Neural cell (in vitro differentiated cells): ENCODE measurements at regions not wholly inside any gene's neighbourhood (a gene's known extent, or its start where the extent isn't known, plus 50 kb on each side); places are given as distances from the start of the nearest gene placed in this dataset.

Experiments used
- H2AFZ ChIP-seq: fragments of 200-600, 300-800 bp; sonication (generic), shearing (Covaris generic); 2 replicates; pipeline ENCODE4 v1.6.0; 2014; ENCODE audit warnings: low read depth, mild to moderate bottlenecking, antibody characterized with exemption, low read length, moderate library complexity
- H3F3A ChIP-seq: fragments of 200-600 bp; shearing (Covaris generic); 2 replicates; pipeline ENCODE4 v1.6.1; 2016; ENCODE audit warnings: mild to moderate bottlenecking, moderate library complexity, mixed read lengths, antibody characterized with exemption, low read length; ENCODE audit not compliant: insufficient read depth, poor library complexity, severe bottlenecking
- H3K27ac ChIP-seq: fragments of 200-600, 300-800 bp; sonication (generic), shearing (Covaris generic); 2 replicates; pipeline ENCODE4 v1.5.1; 2014; ENCODE audit warnings: mild to moderate bottlenecking, low read length, moderate library complexity
- H3K27me3 ChIP-seq: fragments of 300-800, 200-600 bp; sonication (generic), shearing (Covaris generic); 2 replicates; pipeline ENCODE4 v1.6.0; 2014; ENCODE audit warnings: mild to moderate bottlenecking, low read depth, low read length, moderate library complexity; ENCODE audit not compliant: insufficient read depth
- H3K36me3 ChIP-seq: fragments of 300-800, 200-600 bp; sonication (generic), shearing (Covaris generic); 2 replicates; pipeline ENCODE4 v1.5.1; 2014; ENCODE audit warnings: mild to moderate bottlenecking, antibody characterized with exemption, low read length, moderate library complexity; ENCODE audit not compliant: insufficient read depth
- H3K4me2 ChIP-seq: fragments of 300-800, 200-600 bp; sonication (generic), shearing (Covaris generic); 2 replicates; pipeline ENCODE4 v1.6.0; 2014; ENCODE audit warnings: mild to moderate bottlenecking, low read length
- H3K4me3 ChIP-seq: fragments of 300-800, 200-600 bp; sonication (generic), shearing (Covaris generic); 2 replicates; pipeline ENCODE4 v1.5.1; 2014; ENCODE audit warnings: mild to moderate bottlenecking, low read length, moderate library complexity
- H3K79me2 ChIP-seq: fragments of 200-600 bp; shearing (Covaris generic); replicated peaks from 2 replicates; pipeline ENCODE4 v1.6.0; 2014; ENCODE audit warnings: mild to moderate bottlenecking, low read length, moderate library complexity; ENCODE audit not compliant: insufficient read depth
- H3K9ac ChIP-seq: fragments of 300-800, 200-600 bp; sonication (generic), shearing (Covaris generic); 2 replicates; pipeline ENCODE4 v1.6.1; 2016; ENCODE audit warnings: mild to moderate bottlenecking, low read length, mixed read lengths
- H3K9me2 ChIP-seq: fragments of 200-600 bp; shearing (Covaris generic); 2 replicates; pipeline ENCODE4 v1.6.1; 2016; ENCODE audit warnings: mild to moderate bottlenecking, low read length, mixed read lengths; ENCODE audit not compliant: insufficient read depth
- H3K9me3 ChIP-seq: fragments of 200-600, 300-800 bp; sonication (generic), shearing (Covaris generic); 2 replicates; pipeline ENCODE4 v1.6.1; 2016; ENCODE audit warnings: mild to moderate bottlenecking, mixed run types, low read length, moderate library complexity, mixed read lengths
- H4K20me1 ChIP-seq: fragments of 200-600 bp; shearing (Covaris generic); 2 replicates; pipeline ENCODE4 v1.6.1; 2016; ENCODE audit warnings: mild to moderate bottlenecking, mixed run types; ENCODE audit not compliant: insufficient read depth
- EP300 ChIP-seq: fragments of 450-650 bp; conservative IDR thresholded peaks from 2 replicates; pipeline ENCODE4 v1.6.1; 2014; ENCODE audit warnings: antibody characterized with exemption, mild to moderate bottlenecking, moderate library complexity; ENCODE audit not compliant: poor library complexity, severe bottlenecking
- EZH2 ChIP-seq: fragments of 200-600, 300-800 bp; shearing (Covaris generic), sonication (generic); IDR thresholded peaks from 2 replicates; pipeline ENCODE4 v1.6.1; 2014; ENCODE audit warnings: antibody characterized with exemption, low read length, borderline replicate concordance, mild to moderate bottlenecking; ENCODE audit not compliant: insufficient read depth, poor library complexity, severe bottlenecking
- MXI1 ChIP-seq: fragments of 450-650 bp; conservative IDR thresholded peaks from 2 replicates; pipeline ENCODE4 v1.6.1; 2014; ENCODE audit warnings: antibody characterized with exemption, mild to moderate bottlenecking; ENCODE audit not compliant: poor library complexity, severe bottlenecking
- POLR2AphosphoS5 ChIP-seq: IDR thresholded peaks from 2 replicates; pipeline ENCODE4 v1.6.1; 2012
- RAD21 ChIP-seq: fragments of 450-650 bp; conservative IDR thresholded peaks from 2 replicates; pipeline ENCODE4 v1.6.1; 2014; ENCODE audit warnings: antibody characterized with exemption, mild to moderate bottlenecking, moderate library complexity
- REST ChIP-seq: IDR thresholded peaks from 2 replicates; pipeline ENCODE4 v1.6.1; 2012; ENCODE audit warnings: borderline replicate concordance
- SMC3 ChIP-seq: fragments of 450-650 bp; conservative IDR thresholded peaks from 2 replicates; pipeline ENCODE4 v1.6.1; 2014; ENCODE audit warnings: antibody characterized with exemption, mild to moderate bottlenecking, moderate library complexity; ENCODE audit not compliant: poor library complexity
- TAF1 ChIP-seq: IDR thresholded peaks from 2 replicates; pipeline ENCODE4 v1.6.1; 2012; ENCODE audit warnings: low read depth
- TF ChIP-seq, protein P1 (sequence below): fragments of 450-650 bp; IDR thresholded peaks from 2 replicates; pipeline ENCODE4 v1.5.1; 2014; ENCODE audit warnings: antibody characterized with exemption, mild to moderate bottlenecking, moderate library complexity; ENCODE audit not compliant: poor library complexity, severe bottlenecking

DNA sequence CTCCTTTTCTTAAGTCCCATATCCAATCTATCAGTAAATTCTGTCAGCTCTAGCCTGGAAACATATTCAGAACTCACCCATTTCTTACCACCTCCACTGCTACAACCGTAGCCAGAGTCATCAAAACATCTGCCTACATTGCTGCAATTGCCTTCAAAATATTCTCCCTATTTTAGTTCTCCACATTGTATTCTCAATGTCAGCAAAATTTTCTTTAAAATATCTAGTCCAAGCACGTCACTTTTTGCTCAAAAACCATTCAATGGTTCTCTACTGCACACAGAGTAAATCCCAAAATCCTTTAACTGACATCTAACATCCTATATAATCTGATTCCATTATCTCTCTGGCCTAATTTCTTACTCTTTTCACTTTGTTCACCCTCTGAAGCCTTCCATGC is 68.5 kb upstream of the ERBB4 start:
- H3K79me2 ChIP-seq: no peaks in the 10 kb centered on the region
- no peak overlapping the region for H3K27ac ChIP-seq
- no peak overlapping the region for H3K4me3 ChIP-seq
- H3K36me3 ChIP-seq: no peaks in the 10 kb centered on the region
- no peaks in the 10 kb centered on the region for H3K9me3 ChIP-seq
- H3F3A ChIP-seq: no peaks in the 10 kb centered on the region
- no peak overlapping the region for H2AFZ ChIP-seq
- H3K9ac ChIP-seq: no peak overlapping the region
- TF ChIP-seq RAD21: no peak
- no peak for TF ChIP-seq REST
- TF ChIP-seq POLR2AphosphoS5: no peak
- no peak for TF ChIP-seq SMC3
- TF ChIP-seq EZH2: no peak
- TF ChIP-seq MXI1: no peak
- no peak for TF ChIP-seq EP300
- TF ChIP-seq TAF1: no peak
- TF ChIP-seq, protein P1, sequence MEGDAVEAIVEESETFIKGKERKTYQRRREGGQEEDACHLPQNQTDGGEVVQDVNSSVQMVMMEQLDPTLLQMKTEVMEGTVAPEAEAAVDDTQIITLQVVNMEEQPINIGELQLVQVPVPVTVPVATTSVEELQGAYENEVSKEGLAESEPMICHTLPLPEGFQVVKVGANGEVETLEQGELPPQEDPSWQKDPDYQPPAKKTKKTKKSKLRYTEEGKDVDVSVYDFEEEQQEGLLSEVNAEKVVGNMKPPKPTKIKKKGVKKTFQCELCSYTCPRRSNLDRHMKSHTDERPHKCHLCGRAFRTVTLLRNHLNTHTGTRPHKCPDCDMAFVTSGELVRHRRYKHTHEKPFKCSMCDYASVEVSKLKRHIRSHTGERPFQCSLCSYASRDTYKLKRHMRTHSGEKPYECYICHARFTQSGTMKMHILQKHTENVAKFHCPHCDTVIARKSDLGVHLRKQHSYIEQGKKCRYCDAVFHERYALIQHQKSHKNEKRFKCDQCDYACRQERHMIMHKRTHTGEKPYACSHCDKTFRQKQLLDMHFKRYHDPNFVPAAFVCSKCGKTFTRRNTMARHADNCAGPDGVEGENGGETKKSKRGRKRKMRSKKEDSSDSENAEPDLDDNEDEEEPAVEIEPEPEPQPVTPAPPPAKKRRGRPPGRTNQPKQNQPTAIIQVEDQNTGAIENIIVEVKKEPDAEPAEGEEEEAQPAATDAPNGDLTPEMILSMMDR: no peak
- H3K4me2 ChIP-seq: no peak overlapping the region
- no peaks in the 10 kb centered on the region for H3K9me2 ChIP-seq
- no peaks in the 10 kb centered on the region for H4K20me1 ChIP-seq
- no peaks in the 10 kb centered on the region for H3K27me3 ChIP-seq

GRCh38 chr2:212606232-212606631 is 67.6 kb upstream of the ERBB4 start:
- Histone ChIP-seq H2AFZ (no peak overlapping the region), H3K36me3 (no peaks in the 10 kb centered on the region), H3K4me2 (no peak overlapping the region), H3K27ac (no peak overlapping the region), H3K9ac (no peak overlapping the region), H3K9me2 (no peaks in the 10 kb centered on the region), H3K79me2 (no peaks in the 10 kb centered on the region), H3K27me3 (no peaks in the 10 kb centered on the region), H3K9me3 (no peaks in the 10 kb centered on the region), H3F3A (no peaks in the 10 kb centered on the region), H3K4me3 (no peak overlapping the region), H4K20me1 (no peaks in the 10 kb centered on the region)
- TF ChIP-seq EZH2 (no peak), MXI1 (no peak), RAD21 (no peak), POLR2AphosphoS5 (no peak), SMC3 (no peak), TAF1 (no peak), REST (no peak)
- TF ChIP-seq, protein P1: no peak
